Right renal pelvis (tissue), 4 donors: ENCODE measurements at regions not wholly inside any gene's neighbourhood (a gene's known extent, or its start where the extent isn't known, plus 50 kb on each side); places are given as distances from the start of the nearest gene placed in this dataset.

ENCODE experiments used
- DNase-seq, 4 donors: peaks; one replicate each; pipeline ENCODE4 v3.0.0-alpha.2; 2013; ENCODE audit warnings: low read depth in 4 of 4, low spot score in 3 of 4, missing footprints in 1 of 4

DNA sequence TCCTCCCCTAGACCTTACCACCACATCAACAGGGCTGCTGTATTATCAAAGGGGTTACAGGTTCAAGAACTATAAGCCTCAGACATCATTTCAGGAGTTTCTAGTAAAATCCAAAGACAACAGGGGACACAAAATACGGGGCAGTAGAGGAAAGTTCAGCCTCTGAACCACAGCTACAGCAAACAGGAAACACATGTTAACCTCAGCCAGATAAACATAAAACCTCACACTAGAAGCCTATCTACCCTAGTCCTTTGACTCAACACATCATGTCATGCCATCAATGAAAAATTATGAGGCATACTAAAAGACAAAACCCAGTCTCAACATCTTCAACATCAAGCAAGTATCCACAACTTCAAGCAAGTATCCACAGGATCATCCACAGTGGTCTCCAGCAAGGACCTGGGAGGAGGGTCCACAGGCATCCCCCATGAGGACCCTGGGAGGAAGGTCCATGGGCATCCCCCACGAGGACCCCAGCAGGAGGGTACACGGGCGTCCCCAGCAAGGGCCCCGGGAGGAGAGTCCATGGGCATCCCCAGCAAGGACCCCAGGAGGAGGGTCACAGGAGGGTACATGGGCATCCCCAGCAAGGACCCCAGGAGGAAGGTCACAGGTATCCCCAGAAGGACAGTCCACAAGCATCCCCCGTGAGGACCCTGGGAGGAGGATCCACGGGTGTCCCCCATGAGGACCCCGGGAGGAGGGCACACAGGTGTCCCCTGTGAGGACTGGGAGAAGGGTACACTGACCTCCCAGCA is 440.0 kb downstream of the MATN1 start:
- no peak for DNase-seq

DNA sequence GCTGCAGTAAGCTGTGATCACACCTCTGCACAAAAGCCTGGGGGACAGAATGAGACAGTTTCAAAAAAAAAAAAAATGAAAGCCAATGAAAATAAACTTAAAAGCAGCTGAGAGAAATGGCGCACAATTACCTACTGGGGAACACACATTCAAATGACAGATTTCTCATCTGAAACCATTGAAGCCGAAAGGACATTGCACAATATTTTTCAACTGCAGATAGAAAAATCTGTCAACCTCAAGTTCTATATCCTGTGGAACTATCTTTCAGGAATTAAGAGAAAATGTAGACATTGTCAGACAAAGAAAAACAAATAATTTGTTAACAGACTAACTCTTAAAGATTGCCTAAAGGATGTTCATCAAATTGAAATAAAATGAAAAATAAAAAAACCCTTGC is 442.8 kb downstream of the MATN1 start:
- DNase-seq: no peak

DNA sequence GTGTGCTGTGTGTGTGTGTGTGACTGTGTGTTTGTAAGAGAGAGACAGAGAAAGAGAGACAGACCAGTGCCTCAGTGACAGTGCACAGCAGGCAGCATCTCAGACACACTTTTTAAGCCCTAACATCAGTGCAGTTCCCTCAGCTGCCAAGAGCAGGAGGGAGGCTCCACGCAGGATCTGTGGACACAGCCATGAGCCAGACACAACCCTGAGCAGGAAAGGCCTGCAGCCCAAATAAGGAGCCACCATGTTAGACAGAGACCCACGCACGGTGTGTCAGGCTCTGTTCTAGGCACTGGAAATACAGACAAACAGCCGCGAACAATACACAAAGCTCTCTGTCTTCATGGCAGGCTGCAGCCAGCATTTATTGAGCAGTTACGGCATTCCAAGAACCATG is 445.5 kb downstream of the MATN1 start:
- DNase-seq: no peak

DNA sequence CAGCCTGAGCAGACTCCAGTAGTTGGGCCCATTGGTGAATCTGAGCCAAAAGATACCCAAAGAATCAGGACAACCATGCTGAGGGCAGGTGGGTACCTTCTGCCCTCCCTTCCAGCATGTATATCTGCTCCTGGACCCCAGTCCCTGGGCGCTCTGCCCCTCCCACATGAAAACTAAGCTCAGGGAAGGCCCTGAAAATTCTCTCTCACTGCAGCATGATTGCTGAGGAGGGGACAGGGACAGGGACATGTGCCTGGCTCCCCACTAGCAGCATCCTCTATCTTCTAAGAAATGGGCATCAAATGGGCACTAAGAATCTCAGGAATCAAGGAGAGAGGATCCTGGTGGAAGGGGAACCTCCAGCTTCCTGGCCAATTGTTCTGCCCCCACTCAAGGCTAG is 446.0 kb downstream of the MATN1 start:
- DNase-seq: no peak

DNA sequence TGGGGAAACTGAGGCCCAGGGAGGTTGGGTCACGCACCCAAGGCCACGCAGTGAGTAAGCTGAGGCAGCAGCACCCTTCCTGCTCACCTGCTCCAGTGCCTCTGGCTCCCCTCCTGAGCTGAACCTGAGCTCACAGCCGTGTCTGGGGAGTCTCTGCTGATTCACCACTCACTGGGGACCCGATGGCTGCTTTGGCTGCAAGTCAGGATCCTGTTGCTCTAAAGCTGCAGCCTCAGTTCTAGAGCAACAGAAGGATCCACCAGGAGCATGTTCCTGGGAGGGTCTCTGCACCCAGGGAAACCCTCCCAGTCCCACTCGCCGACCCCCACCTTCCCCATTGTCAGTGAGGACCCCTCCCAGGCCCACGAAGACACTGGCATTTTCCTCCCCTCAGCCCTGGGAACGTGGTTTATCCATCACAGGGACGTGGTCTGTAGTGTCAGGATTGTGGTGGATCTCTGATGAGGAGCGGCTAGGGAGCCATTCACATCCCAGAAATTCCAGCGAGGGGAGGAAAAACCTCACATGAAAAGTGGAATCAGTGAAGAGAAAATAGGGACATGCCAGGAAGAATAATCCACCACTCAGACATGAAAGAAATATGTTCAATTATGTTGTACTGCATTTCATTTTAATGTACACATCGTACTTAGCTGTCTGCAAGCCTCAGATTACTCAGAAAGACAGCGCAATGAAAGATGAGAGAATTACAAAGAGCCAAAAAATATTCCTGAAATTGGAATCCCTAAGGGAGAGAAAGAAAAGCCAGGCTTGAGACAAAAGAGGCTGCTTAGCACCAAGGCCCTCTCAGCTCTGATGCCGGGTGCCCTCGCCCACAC is 447.2 kb downstream of the MATN1 start:
- no peak for DNase-seq

DNA sequence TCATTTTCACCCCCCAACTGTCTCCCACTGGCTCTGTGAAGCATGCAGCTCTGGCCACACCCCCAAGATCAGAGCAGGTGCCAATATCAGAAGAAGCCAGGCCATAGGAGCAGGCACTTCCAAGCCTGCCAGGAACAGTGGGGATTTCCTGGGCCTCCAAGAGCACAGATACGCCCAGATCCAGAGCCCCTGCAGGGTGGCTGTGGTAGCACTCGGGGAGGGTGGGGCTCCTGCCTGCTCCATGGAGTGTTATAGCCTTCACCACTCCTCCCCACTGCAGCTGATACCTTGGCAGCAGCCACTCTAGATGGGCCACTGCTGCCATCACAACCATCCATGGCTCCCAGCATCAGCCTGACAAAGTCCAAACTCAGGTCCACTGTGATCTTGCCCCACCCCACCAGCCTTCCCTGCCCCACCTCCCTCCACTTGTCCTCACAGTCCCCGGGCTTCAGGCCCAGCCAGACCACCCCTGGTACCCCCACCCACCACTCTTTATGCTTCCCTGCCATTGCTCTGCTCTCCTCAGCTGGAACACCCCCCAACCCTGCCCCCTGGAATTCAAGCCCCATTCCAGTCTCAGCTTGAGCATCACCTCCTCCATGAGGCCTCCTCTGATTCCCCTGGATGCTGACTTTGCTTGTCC is 448.3 kb downstream of the MATN1 start:
- no peak for DNase-seq

DNA sequence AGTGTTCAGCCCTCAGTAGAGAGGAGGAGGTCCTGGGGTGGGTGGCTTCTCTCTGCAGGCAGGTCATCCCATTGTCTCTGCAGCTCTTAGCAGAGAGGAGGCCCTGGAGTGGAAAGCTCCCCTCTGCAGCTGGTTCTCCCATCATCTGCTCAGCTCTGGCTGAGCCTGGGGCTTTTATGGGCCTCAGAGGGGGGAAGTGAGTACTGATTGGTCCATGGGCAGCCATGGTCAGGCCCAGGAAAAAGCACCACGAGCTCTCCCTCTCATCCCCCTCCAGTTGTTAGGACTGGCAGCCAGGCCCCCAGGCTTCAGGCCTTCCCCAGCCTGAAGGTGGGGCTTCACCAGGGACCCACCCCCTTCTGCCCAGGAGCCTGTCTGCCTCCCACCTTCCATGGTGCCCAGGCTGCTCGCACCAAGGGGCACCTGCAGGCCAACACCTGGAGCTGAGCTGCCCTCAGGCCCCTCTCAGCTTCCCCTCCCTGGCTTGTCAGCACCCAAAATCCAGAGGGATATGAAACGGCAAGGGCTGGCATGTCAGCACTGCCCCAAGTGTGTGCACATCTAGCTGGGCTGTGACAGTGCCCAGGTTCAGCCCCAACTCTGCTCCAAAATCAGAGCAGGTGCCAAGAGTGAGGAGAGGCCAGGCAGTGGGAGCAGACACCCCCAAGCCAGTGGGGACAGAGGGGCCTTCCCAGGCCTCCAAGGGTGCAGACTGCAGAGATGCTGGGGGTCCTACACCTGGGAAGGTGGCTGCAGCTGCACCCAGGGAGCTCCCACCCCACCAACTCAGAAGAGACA is 449.0 kb downstream of the MATN1 start:
- DNase-seq: no peak

DNA sequence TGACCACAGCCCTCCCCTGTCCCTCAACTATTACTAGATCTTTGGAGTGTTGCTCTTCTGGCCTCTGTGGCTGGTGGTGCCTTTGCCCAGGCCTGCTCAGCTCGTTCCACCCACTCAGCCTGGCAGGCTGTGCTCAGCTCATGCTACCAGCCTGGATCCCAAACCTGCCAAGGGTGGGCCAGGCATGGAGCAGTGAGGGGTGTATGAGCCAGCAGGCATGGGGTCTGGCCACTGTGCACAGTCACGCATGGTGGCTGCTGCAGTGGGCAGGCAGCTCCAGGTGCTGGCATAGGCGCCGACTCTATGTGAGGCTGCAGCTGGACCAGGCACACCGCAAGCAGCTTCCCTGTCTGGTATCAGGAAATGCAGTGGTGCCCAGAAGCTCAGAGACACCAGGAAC is 449.9 kb downstream of the MATN1 start:
- no peak for DNase-seq

DNA sequence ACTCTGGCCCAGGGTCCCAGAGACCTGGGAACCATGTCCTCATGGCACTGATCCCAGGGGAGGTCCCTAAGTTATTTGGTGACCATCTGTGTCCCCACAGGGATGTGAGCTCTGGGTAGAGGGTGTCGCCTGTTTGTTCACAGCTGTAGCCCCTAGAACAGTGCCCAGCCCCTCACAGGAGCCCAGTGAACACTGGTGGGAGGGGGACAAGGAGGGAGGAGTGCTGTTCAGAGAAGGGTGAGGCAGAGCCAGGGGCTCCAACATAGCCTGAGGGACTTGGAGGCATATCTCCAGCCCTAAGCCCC is 450.4 kb downstream of the MATN1 start:
- no peak for DNase-seq

DNA sequence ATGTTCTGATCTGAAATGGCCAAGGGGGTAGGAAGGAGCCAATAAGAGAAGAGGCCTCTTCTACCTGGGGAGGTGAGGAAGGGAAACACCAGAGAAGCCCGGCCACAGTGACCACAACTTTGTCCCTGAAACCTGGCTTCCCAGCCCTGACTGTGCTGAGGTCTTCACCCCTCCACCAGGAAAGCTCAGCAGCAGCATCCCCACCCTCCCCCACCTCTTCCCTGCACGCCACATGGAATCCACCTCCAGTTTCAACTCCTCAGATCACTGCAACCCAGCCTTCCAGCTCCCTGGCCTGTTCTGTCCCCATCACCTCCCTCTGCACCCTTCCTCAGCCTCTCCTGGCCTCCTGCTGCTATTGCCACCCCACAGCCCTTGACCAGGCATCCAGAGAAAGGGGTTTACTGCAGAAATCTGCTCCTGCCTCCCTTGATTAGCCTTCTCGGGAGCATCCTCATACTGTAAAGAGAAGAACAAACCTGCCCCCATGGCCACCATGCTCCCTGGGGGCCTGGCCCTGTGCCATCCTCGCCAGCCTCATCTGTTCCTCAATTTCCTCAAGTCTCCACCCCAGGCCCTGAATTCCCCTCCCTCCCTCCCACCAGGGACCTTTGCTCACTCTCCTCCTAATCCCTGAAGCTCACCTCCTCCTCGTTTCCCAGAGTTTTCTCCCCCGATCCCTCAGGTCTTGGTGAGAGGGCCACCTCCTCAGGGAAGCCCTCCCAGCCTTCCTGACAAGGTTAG is 450.9 kb downstream of the MATN1 start:
- no peak for DNase-seq

DNA sequence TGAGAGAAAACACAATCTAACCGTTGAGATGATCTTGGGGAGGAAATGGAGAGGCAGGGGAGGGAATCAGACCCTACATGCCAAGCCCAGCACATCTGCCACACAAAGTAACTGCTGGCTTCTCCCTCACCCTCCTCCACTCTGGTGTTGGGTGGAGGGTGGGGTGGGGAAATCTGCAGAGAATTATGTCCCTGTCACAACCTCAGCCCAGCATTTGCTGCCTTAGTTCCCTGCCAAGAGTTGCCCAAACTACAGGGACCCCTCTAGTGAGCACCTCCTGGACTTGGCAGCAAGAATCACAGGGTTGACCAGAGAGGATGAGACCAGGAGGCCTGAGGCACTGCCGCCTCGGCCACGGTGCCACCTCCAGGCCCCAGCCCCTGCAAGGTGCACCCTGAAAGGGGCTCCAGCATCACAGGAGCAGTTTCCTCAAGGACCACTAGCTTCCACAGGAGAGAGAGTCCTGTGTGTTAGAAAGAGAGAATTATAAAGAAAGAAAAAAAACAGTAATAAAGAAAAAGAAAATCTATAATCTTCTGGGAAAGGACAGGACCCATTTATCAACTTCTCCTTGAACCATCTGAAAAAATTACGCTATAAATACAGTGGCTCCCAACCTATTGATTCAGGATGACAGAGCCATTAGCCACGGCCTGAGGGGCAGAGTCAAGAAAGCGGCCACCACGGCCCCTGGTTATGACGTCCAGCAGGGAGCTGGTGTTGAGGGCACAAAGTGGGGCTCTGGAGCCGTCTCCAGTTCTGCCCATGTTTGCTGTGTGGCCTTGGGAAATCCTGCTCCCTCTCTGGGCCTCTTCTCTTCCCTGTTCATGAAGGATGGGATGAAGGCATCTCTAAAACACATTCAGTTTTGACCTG is 451.7 kb downstream of the MATN1 start:
- DNase-seq: no peak

DNA sequence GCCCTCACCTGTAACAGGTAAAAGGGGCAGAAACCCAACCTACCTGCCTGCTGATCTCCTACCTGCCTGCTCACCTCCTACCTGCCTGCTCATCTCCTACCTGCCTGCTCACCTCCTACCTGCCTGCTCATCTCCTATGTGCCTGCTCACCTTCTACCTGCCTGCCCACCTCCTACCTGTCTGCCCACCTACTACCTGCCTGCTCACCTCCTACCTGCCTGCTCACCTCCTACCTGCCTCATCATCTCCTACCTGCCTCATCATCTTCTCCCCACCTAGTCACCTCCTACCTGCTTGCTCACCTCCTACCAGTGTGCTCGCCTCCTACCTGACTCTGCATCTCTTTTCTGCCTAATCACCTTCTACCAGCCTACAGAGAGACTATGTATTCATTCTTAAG is 452.9 kb downstream of the MATN1 start:
- no peak for DNase-seq

DNA sequence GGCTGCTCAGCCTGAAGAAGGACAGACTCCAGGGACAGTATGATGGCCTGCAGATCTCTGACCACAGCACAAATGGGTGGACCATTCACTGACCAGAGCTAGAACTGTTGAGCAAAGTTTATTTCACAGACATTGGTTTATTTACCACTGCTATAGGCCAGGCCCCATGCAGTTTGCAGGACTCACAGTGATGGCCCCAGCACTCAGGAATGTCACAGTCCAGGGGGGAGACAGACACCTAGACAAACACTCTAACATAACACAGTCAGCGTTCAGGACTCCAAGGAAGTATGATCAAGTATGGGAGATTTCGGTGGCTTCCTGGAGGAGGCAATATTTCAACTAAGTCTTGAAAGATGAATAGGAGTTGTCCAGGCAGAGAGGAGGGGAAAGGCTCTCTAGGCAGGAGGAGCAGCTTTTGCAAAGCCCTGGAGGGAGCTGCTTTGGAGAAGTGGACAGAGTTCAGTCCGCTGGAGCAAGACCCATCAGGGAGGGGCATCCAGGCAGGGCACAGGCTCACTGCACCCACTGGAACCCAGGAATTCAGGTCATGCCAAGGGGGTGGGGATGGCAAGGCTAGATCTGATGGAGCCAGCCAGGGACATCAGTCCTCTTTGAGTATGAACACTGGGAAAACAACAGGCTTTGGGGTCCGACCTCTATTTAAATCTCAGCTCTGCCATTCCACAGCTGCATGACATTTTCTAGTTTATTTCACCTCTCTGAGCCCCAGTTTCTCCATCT is 454.3 kb downstream of the MATN1 start:
- no peak for DNase-seq

DNA sequence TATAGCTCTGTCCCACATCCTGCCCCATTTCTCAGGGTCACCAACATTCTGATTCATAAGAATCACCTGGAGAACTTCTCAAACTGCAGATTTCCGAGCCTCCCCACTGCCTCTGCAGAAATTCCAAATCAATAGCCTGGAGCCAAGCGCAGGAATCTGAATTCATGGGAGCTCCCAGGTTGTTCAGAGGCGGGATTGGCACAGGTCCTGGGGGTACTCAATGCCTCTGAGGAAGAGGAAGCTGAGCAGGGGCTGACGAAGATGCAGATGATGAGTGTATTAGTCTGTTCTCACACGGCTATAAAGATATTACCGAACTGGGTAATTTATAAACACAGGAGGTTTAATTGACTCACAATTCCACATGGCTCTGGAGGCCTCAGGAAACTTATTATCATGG is 455.5 kb downstream of the MATN1 start:
- DNase-seq: no peak

DNA sequence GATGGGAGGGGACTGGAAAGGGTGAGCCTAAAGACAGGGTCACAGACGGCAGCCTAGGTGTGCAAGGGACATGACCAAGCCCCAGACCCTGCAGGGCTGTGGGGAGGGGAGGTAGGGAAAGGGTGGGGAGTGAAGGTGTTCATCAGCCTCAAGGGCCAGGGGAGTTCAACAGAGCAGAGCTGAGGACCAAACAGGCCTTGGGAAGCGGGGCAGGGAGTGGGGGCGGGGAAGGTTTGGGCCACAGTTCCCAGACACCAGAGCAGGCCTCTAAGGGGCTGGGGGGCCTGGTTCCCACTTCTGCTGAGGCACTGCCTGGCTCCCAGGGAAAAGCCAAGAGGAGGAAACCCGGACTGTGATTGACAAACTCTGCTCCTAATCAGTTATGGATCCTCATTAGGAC is 456.3 kb downstream of the MATN1 start:
- no peak for DNase-seq

DNA sequence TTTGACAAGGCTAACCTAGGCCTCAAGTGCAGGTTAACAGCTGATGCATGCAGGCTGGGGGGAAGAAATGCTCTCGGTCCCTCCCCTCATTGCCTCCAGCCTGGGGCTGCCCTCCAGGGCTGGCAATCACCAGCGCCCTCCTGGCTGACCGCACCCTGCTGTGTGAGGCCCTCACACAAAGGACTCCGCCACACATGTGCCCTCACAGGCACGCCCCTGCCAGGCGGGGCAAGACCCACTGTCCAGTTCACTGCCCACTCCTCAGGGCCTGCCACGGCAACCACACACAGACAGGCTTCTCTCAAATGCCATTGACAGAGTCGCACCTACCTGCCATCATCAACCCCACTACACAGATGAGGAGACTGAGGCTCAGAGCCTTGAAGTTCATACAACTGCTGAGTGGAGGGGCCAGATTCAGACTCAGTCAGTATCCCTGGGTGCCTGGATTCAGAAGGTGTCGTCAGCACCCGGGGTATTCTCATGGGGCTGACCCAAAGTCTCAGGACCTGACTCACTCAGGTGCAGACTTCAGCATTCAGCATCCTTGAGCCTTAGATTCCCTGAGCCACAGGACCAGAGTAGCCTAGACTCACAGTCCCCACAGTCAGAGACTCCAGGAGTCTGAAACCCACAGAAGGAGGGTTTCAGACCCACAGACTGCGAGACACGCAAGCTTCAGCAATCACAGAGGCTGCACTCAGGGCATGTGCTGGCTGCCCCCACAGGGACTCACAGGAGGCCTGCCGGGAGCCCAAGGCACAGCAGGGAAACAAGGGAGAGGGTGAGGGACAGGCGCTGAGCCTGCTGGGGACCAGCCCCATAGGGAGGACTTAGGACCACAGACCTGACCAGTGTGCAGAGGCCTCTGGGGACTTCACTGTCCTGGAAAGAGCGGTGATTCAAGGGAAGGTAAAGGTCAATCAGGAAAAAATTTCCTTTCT is 458.0 kb downstream of the MATN1 start:
- DNase-seq: no peak

DNA sequence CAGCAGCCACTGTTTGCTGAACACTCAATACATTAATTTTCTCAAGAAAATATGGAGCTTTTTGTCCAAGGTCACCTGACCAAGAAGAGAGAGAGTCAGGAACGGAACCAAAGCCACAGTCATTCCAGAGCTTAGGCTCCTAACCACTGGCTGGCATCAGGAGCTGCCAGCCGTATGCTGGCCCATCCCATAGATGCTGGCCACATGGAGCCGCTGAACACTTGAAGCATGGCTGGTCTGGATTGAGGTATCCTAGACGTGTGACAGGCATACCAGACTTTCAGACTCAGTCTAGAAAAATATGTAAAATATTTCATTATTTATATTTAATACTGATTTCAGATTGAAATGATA is 458.7 kb downstream of the MATN1 start:
- DNase-seq: no peak
